ENCODE measurements at regions not wholly inside any gene's neighbourhood (a gene's known extent, or its start where the extent isn't known, plus 50 kb on each side); places are given as distances from the start of the nearest gene placed in this dataset.

- Mint-ChIP-seq H3K27ac (no peak overlapping the region), H3K27me3 (ENCODE audit: low read depth) (no peaks in the 10 kb centered on the region), H3K36me3 (ENCODE audit: low read depth) (no peaks in the 10 kb centered on the region), H3K9me3 (ENCODE audit: insufficient read depth) (no peaks in the 10 kb centered on the region), H3K4me3 (no peak overlapping the region), H3K4me1 (ENCODE audit: low read depth) (no peaks in the 10 kb centered on the region)
- DNase-seq (no peak), ATAC-seq (no peak)
- ChIA-PET POLR2A (no interaction called here), CTCF (no interaction called here)
Observed at GRCh38 chr6:101199441-101199840, 194.1 kb upstream of the GRIK2 start.

- CTCF ChIA-PET, result no interaction called here
- DNase-seq (no peak), ATAC-seq (no peak)
- Mint-ChIP-seq H3K27ac (no peak overlapping the region), H3K4me1 (ENCODE audit: low read depth) (no peaks in the 10 kb centered on the region), H3K4me3 (no peak overlapping the region), H3K9me3 (ENCODE audit: insufficient read depth) (no peaks in the 10 kb centered on the region), H3K36me3 (ENCODE audit: low read depth) (no peaks in the 10 kb centered on the region), H3K27me3 (ENCODE audit: low read depth) (no peaks in the 10 kb centered on the region)
- POLR2A ChIA-PET, result no interaction called here
Observed at GRCh38 chr6:101202867-101203374, 190.6 kb upstream of the GRIK2 start.

GRCh38 chr6:101203664-101204063 lies 189.8 kb upstream of the GRIK2 start:
- Mint-ChIP-seq H3K27ac (no peak overlapping the region), H3K9me3 (ENCODE audit: insufficient read depth) (no peaks in the 10 kb centered on the region), H3K27me3 (ENCODE audit: low read depth) (no peaks in the 10 kb centered on the region), H3K36me3 (ENCODE audit: low read depth) (no peaks in the 10 kb centered on the region), H3K4me3 (no peak overlapping the region), H3K4me1 (ENCODE audit: low read depth) (no peaks in the 10 kb centered on the region)
- DNase-seq (no peak), ATAC-seq (no peak)
- ChIA-PET CTCF (no interaction called here), POLR2A (no interaction called here)

DNA sequence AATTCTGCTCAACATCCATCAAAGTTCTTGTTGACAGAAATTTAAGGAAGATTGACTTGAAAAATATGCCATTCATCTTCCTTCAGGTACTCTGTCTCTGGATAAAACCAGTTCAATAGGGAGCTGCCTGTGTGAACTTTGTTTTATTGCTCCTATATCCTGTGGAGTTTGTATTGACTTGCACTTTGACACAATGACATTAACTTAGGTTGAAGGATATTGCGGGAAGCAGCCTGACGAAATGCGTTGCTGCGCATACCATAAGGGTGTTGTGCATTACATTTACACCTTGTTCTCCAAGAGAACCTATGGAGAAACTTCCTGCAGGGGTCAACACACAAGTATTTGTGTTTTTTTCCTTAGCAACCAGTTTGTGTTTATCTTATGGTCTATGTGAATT lies 185.4 kb upstream of the GRIK2 start:
- no peaks in the 10 kb centered on the region for H3K27me3 Mint-ChIP-seq (ENCODE audit: low read depth)
- ATAC-seq (no peak), DNase-seq (no peak)
- POLR2A ChIA-PET, result interaction anchor here (0.6 kb wide), 1 partner anchor 313 kb away, joined by 3 read pairs; no protein-coding TSS in a partner anchor
- CTCF ChIA-PET, result no interaction called here
- no peak overlapping the region for H3K27ac Mint-ChIP-seq
- no peaks in the 10 kb centered on the region for H3K36me3 Mint-ChIP-seq (ENCODE audit: low read depth)
- H3K9me3 Mint-ChIP-seq (ENCODE audit: insufficient read depth), result no peaks in the 10 kb centered on the region
- no peaks in the 10 kb centered on the region for H3K4me1 Mint-ChIP-seq (ENCODE audit: low read depth)
- no peak overlapping the region for H3K4me3 Mint-ChIP-seq

DNA sequence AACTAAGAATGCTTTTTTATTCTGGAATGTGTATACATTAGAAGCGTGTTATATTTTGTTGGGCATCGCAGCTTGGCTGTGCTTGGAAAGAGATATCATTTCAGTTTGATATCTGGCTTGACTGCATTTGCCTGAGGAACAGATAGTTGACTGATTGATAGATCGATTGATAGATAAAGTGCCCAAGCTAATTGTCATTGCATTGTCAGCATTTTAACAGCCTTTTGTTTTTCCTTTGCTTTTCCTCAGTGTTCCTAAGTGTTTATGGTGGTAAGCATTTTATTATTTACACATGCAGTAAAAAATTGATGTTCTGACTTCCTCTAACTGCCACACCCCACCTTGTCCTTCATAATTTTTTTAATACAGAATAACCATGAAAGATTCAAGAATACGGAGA lies 180.9 kb upstream of the GRIK2 start:
- no peaks in the 10 kb centered on the region for H3K4me1 Mint-ChIP-seq (ENCODE audit: low read depth)
- H3K27ac Mint-ChIP-seq, result no peak overlapping the region
- H3K4me3 Mint-ChIP-seq, result no peak overlapping the region
- DNase-seq (no peak), ATAC-seq (no peak)
- no peaks in the 10 kb centered on the region for H3K27me3 Mint-ChIP-seq (ENCODE audit: low read depth)
- H3K36me3 Mint-ChIP-seq (ENCODE audit: low read depth), result no peaks in the 10 kb centered on the region
- H3K9me3 Mint-ChIP-seq (ENCODE audit: insufficient read depth), result no peaks in the 10 kb centered on the region
- POLR2A ChIA-PET, result no interaction called here
- CTCF ChIA-PET, result no interaction called here

GRCh38 chr6:101222007-101222406 lies 171.5 kb upstream of the GRIK2 start:
- ATAC-seq (no peak), DNase-seq (no peak)
- H3K4me3 Mint-ChIP-seq, result no peak overlapping the region
- ChIA-PET POLR2A (no interaction called here), CTCF (no interaction called here)
- no peaks in the 10 kb centered on the region for H3K36me3 Mint-ChIP-seq (ENCODE audit: low read depth)
- peaks cover 4% of the 10 kb centered on the region for H3K9me3 Mint-ChIP-seq (ENCODE audit: insufficient read depth)
- H3K27ac Mint-ChIP-seq, result no peak overlapping the region
- no peaks in the 10 kb centered on the region for H3K4me1 Mint-ChIP-seq (ENCODE audit: low read depth)
- H3K27me3 Mint-ChIP-seq (ENCODE audit: low read depth), result no peaks in the 10 kb centered on the region

DNA sequence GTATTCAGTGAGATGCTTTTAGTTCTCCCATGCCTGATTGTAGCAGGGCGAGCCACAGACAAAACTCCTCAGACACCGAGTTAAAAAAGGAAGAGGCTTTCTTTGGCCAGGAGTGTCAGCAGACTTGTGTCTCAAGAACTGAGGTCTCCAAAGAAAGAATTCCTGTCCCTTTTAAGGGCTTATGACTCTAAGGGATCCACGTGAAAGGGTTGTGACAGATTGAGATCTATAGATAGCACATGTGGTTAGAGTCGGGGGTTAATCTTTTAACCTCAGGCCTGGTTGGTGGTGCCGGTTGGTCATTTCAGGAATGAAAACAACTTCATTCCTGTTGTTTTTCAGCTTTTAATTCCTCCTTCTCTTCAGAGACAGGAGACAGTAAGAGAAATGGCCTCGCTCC lies 168.8 kb upstream of the GRIK2 start:
- POLR2A ChIA-PET, result no interaction called here
- DNase-seq, result no peak
- CTCF ChIA-PET, result no interaction called here
- no peak overlapping the region for H3K27ac Mint-ChIP-seq
- H3K4me1 Mint-ChIP-seq (ENCODE audit: low read depth), result no peaks in the 10 kb centered on the region
- no peaks in the 10 kb centered on the region for H3K36me3 Mint-ChIP-seq (ENCODE audit: low read depth)
- no peak for ATAC-seq
- H3K9me3 Mint-ChIP-seq (ENCODE audit: insufficient read depth), result peaks cover 4% of the 10 kb centered on the region
- H3K27me3 Mint-ChIP-seq (ENCODE audit: low read depth), result no peaks in the 10 kb centered on the region
- H3K4me3 Mint-ChIP-seq, result no peak overlapping the region

GRCh38 chr6:101226677-101227135 lies 166.8 kb upstream of the GRIK2 start:
- H3K36me3 Mint-ChIP-seq (ENCODE audit: low read depth), result no peaks in the 10 kb centered on the region
- no peaks in the 10 kb centered on the region for H3K27me3 Mint-ChIP-seq (ENCODE audit: low read depth)
- DNase-seq, result no peak
- no peak for ATAC-seq
- no peaks in the 10 kb centered on the region for H3K4me1 Mint-ChIP-seq (ENCODE audit: low read depth)
- CTCF ChIA-PET, result no interaction called here
- H3K9me3 Mint-ChIP-seq (ENCODE audit: insufficient read depth), result peaks cover 4% of the 10 kb centered on the region
- H3K4me3 Mint-ChIP-seq, result no peak overlapping the region
- no peak overlapping the region for H3K27ac Mint-ChIP-seq
- POLR2A ChIA-PET, result no interaction called here

- CTCF ChIA-PET, result no interaction called here
- H3K27ac Mint-ChIP-seq, result no peak overlapping the region
- ATAC-seq, result no peak
- no peak for DNase-seq
- no peak overlapping the region for H3K4me3 Mint-ChIP-seq
- POLR2A ChIA-PET, result no interaction called here
- no peaks in the 10 kb centered on the region for H3K36me3 Mint-ChIP-seq (ENCODE audit: low read depth)
- H3K9me3 Mint-ChIP-seq (ENCODE audit: insufficient read depth), result no peaks in the 10 kb centered on the region
- no peaks in the 10 kb centered on the region for H3K4me1 Mint-ChIP-seq (ENCODE audit: low read depth)
- H3K27me3 Mint-ChIP-seq (ENCODE audit: low read depth), result no peaks in the 10 kb centered on the region
Observed at GRCh38 chr6:101230866-101231265, 162.6 kb upstream of the GRIK2 start.

GRCh38 chr6:101231606-101232235 lies 161.8 kb upstream of the GRIK2 start:
- Mint-ChIP-seq H3K27ac (no peak overlapping the region), H3K27me3 (ENCODE audit: low read depth) (no peaks in the 10 kb centered on the region), H3K36me3 (ENCODE audit: low read depth) (no peaks in the 10 kb centered on the region), H3K4me1 (ENCODE audit: low read depth) (no peaks in the 10 kb centered on the region), H3K9me3 (ENCODE audit: insufficient read depth) (no peaks in the 10 kb centered on the region), H3K4me3 (no peak overlapping the region)
- POLR2A ChIA-PET, result no interaction called here
- ATAC-seq (no peak), DNase-seq (no peak)
- CTCF ChIA-PET, result no interaction called here

GRCh38 chr6:101232961-101233360 lies 160.5 kb upstream of the GRIK2 start:
- no peak overlapping the region for H3K4me3 Mint-ChIP-seq
- no peaks in the 10 kb centered on the region for H3K27me3 Mint-ChIP-seq (ENCODE audit: low read depth)
- no peak for ATAC-seq
- no peaks in the 10 kb centered on the region for H3K9me3 Mint-ChIP-seq (ENCODE audit: insufficient read depth)
- no peaks in the 10 kb centered on the region for H3K36me3 Mint-ChIP-seq (ENCODE audit: low read depth)
- POLR2A ChIA-PET, result no interaction called here
- H3K4me1 Mint-ChIP-seq (ENCODE audit: low read depth), result no peaks in the 10 kb centered on the region
- DNase-seq, result no peak
- CTCF ChIA-PET, result no interaction called here
- no peak overlapping the region for H3K27ac Mint-ChIP-seq

GRCh38 chr6:101236709-101237108 lies 156.8 kb upstream of the GRIK2 start:
- Mint-ChIP-seq H3K4me3 (no peak overlapping the region), H3K36me3 (ENCODE audit: low read depth) (no peaks in the 10 kb centered on the region), H3K27me3 (ENCODE audit: low read depth) (no peaks in the 10 kb centered on the region), H3K27ac (no peak overlapping the region), H3K4me1 (ENCODE audit: low read depth) (no peaks in the 10 kb centered on the region), H3K9me3 (ENCODE audit: insufficient read depth) (no peaks in the 10 kb centered on the region)
- ChIA-PET POLR2A (no interaction called here), CTCF (no interaction called here)
- DNase-seq (no peak), ATAC-seq (no peak)

DNA sequence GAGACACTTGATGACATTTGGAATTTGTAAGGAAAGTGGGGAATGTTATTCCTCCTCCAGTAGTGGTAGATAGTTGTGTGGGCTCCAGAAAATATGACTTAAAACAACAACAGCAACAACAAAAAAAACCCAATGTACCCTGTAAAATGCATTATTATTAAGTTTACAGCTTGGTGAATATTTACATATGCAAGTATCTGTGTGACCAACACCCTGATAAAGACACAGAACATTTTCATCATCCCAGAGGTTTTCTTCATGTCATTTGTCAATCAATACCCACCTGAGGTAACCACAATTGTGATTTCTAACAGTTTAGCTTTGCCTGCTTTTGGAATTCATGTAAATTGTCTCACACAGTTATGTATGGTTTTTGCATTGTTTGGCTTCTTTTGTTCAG lies 152.1 kb upstream of the GRIK2 start:
- H3K27me3 Mint-ChIP-seq (ENCODE audit: low read depth), result no peaks in the 10 kb centered on the region
- H3K9me3 Mint-ChIP-seq (ENCODE audit: insufficient read depth), result no peaks in the 10 kb centered on the region
- ChIA-PET CTCF (no interaction called here), POLR2A (no interaction called here)
- DNase-seq, result no peak
- no peaks in the 10 kb centered on the region for H3K4me1 Mint-ChIP-seq (ENCODE audit: low read depth)
- H3K4me3 Mint-ChIP-seq, result no peak overlapping the region
- ATAC-seq, result no peak
- no peaks in the 10 kb centered on the region for H3K36me3 Mint-ChIP-seq (ENCODE audit: low read depth)
- H3K27ac Mint-ChIP-seq, result no peak overlapping the region
